ENCODE measurements at regions not wholly inside any gene's neighbourhood (a gene's known extent, or its start where the extent isn't known, plus 50 kb on each side); places are given as distances from the start of the nearest gene placed in this dataset.

- TF ChIP-seq EZH2phosphoT487 (IDR thresholded peaks at IDR 0.05; ENCODE audit: insufficient read depth, low read depth) (no peak), EZH2 (IDR thresholded peaks at IDR 0.05; ENCODE audit: insufficient read depth, poor library complexity, severe bottlenecking) (no peak)
Observed at GRCh38 chr12:127911291-127911690, 355.7 kb upstream of the TMEM132C start.

Measured in GM23248 (cell line).